Psoas muscle (tissue), 7 donors: ENCODE measurements at regions not wholly inside any gene's neighbourhood (a gene's known extent, or its start where the extent isn't known, plus 50 kb on each side); places are given as distances from the start of the nearest gene placed in this dataset.

Experiments used
- ATAC-seq, 4 donors: fragments of 200-7000 bp; cut with Tn5 transposase; one replicate each; pipeline ENCODE4 v1.9.1; 2020; ENCODE audit warnings: moderate library complexity in 3 of 4, mild to moderate bottlenecking in 2 of 4
- DNase-seq, 2 donors: peaks; one replicate each; pipeline ENCODE4 v3.0.0-alpha.2; 2020
- H3K27ac ChIP-seq: fragments of 200-600 bp; one replicate; pipeline ENCODE4 v1.8.0; 2022
- H3K27me3 ChIP-seq, 3 donors: fragments of 200-600 bp in 1 of 3; one replicate each; pipeline versions ENCODE4 v1.6.1 to v1.8.0; 2013 to 2022; ENCODE audit warnings: low read length in 2 of 3, mild to moderate bottlenecking in 2 of 3, moderate library complexity in 1 of 3; ENCODE audit not compliant: insufficient read depth in 3 of 3
- H3K36me3 ChIP-seq, 2 donors: fragments of 200-600 bp in 1 of 2; one replicate each; pipeline versions ENCODE4 v1.6.1 to v1.8.0; 2013 to 2022; ENCODE audit warnings: low read depth in 1 of 2, mild to moderate bottlenecking in 1 of 2, moderate library complexity in 1 of 2; ENCODE audit not compliant: insufficient read depth in 1 of 2
- H3K4me1 ChIP-seq: fragments of 200-600 bp; one replicate; pipeline ENCODE4 v1.8.0; 2022
- H3K4me3 ChIP-seq: fragments of 200-600 bp; one replicate; pipeline ENCODE4 v1.8.0; 2022; ENCODE audit warnings: mild to moderate bottlenecking
- H3K9me3 ChIP-seq: fragments of 200-600 bp; one replicate; pipeline ENCODE4 v1.8.0; 2022
- CTCF ChIP-seq: fragments of 200-600 bp; IDR thresholded peaks from one replicate; pipeline ENCODE4 v1.8.0; 2022; ENCODE audit warnings: antibody characterized with exemption
- WGBS, 3 donors: extraction: QIAGEN DNeasy Blood & Tissue Kit; methylation state at CpG; one replicate each; pipeline versions ENCODE4 v1.1.6 to v1.1.7; 2013; 5-methylcytosine and 5-hydroxymethylcytosine counted together
- intact Hi-C, 2 donors: fragments of 100-400 bp; cut with DNase I; formaldehyde crosslinking; loops; one replicate each; pipeline versions ENCODE4 v1.11.0 to v1.14.2; 2022
- donor health status: healthy with polysubstance abuse.
- donor health status: DM: no; HTN: no; CAD: no; lungs with moderate emphysema.
- donor health status: Bipolar disorder and iron deficiency.
- donor health status: healthy.
- donor health status: DM: yes; HTN: yes; CAD: no.
- donor health status: DM: no; HTN: no; CAD: no.
- donor health status: DM: yes; HTN: yes; CAD: no.

GRCh38 chr1:80385650-80386049, 1379.1 kb upstream of the ADGRL4 start:
- Histone ChIP-seq H3K4me3 (no peak overlapping the region), H3K36me3 (no peaks in the 10 kb centered on the region), H3K4me1 (no peaks in the 10 kb centered on the region), H3K27ac (no peak overlapping the region), H3K27me3 (no peaks in the 10 kb centered on the region), H3K9me3 (peaks cover 3% of the 10 kb centered on the region)
- no peak for TF ChIP-seq CTCF
- ATAC-seq = no peak
- intact Hi-C loops = no loop called here
- DNase-seq = no peak

- no peak overlapping the region for H3K27ac ChIP-seq
- DNase-seq (no peak), ATAC-seq (no peak)
- no peaks in the 10 kb centered on the region for H3K4me1 ChIP-seq
- intact Hi-C loops = no loop called here
- H3K36me3 ChIP-seq = no peaks in the 10 kb centered on the region
- H3K4me3 ChIP-seq = no peak overlapping the region
- H3K27me3 ChIP-seq = no peaks in the 10 kb centered on the region
- no peak for TF ChIP-seq CTCF
- H3K9me3 ChIP-seq = peaks cover 3% of the 10 kb centered on the region
Measured at GRCh38 chr1:80384959-80385358, 1378.4 kb upstream of the ADGRL4 start.

GRCh38 chr1:80384083-80384830, 1377.7 kb upstream of the ADGRL4 start:
- WGBS, 3 donors = 67 to 82% (median 73%) methylated on average over 1 of the region's 1 CpG
- Histone ChIP-seq H3K27me3 (no peaks in the 10 kb centered on the region), H3K4me3 (no peak overlapping the region), H3K4me1 (no peaks in the 10 kb centered on the region), H3K9me3 (peaks cover 1% of the 10 kb centered on the region), H3K36me3 (no peaks in the 10 kb centered on the region), H3K27ac (no peak overlapping the region)
- DNase-seq (no peak), ATAC-seq (no peak)
- intact Hi-C loops = no loop called here
- TF ChIP-seq CTCF = no peak

- DNase-seq = no peak
- no peaks in the 10 kb centered on the region for H3K9me3 ChIP-seq
- no peak for ATAC-seq
- intact Hi-C loops = no loop called here
- TF ChIP-seq CTCF = no peak
- no peak overlapping the region for H3K4me3 ChIP-seq
- H3K27me3 ChIP-seq = no peaks in the 10 kb centered on the region
- no peaks in the 10 kb centered on the region for H3K36me3 ChIP-seq
- no peak overlapping the region for H3K27ac ChIP-seq
- no peaks in the 10 kb centered on the region for H3K4me1 ChIP-seq
Measured at GRCh38 chr1:80375662-80376061, 1369.1 kb upstream of the ADGRL4 start.

- ATAC-seq = no peak
- intact Hi-C loops = no loop called here
- 79 to 91% (median 83%) methylated on average over 1 of the region's 1 CpG for WGBS, 3 donors
- Histone ChIP-seq H3K27me3 (no peaks in the 10 kb centered on the region), H3K36me3 (no peaks in the 10 kb centered on the region), H3K27ac (no peak overlapping the region), H3K4me3 (no peak overlapping the region), H3K9me3 (no peaks in the 10 kb centered on the region), H3K4me1 (no peaks in the 10 kb centered on the region)
- no peak for TF ChIP-seq CTCF
- DNase-seq = no peak
Measured at GRCh38 chr1:80375109-80375508, 1368.6 kb upstream of the ADGRL4 start.
